Tibial nerve (tissue), 3 donors: ENCODE measurements at regions not wholly inside any gene's neighbourhood (a gene's known extent, or its start where the extent isn't known, plus 50 kb on each side); places are given as distances from the start of the nearest gene placed in this dataset.

Experiments
- POLR2A ChIP-seq, 2 donors: fragments of 450-650 bp; IDR thresholded peaks; one replicate each; pipeline ENCODE4 v1.6.1; 2017; ENCODE audit warnings: antibody characterized with exemption in 2 of 2, mild to moderate bottlenecking in 2 of 2, moderate library complexity in 2 of 2
- TF ChIP-seq, protein P1 (sequence below), 5 experiments: fragments of 200-600 bp in 3 of 5; fragments of 450-650 bp in 2 of 5; sonication (generic) in 3 of 5; IDR thresholded peaks; one replicate each; pipeline ENCODE4 v1.5.1; 2016 to 2019; ENCODE audit warnings: antibody characterized with exemption in 5 of 5, mild to moderate bottlenecking in 3 of 5, moderate library complexity in 2 of 5

DNA sequence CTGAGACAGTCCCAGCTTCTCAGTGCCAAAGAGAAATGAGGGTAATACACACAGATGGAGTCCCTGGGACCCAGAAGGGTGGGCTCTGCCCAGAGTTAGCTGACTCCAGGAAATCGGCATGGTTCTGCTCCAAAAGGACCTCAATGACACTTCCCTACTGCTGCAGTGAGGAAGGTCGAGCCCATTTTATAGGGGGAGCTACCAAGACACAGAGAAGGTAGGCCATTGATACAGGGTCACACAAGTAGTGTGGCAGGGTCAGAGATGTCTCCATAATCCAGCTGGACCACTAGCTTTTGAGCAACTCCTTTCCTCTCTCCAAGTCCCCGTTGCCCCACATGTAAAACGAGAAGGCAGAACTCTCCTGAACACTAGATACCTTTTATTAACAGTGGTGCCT, 276.9 kb downstream of the MYCN start:
- TF ChIP-seq, protein P1, sequence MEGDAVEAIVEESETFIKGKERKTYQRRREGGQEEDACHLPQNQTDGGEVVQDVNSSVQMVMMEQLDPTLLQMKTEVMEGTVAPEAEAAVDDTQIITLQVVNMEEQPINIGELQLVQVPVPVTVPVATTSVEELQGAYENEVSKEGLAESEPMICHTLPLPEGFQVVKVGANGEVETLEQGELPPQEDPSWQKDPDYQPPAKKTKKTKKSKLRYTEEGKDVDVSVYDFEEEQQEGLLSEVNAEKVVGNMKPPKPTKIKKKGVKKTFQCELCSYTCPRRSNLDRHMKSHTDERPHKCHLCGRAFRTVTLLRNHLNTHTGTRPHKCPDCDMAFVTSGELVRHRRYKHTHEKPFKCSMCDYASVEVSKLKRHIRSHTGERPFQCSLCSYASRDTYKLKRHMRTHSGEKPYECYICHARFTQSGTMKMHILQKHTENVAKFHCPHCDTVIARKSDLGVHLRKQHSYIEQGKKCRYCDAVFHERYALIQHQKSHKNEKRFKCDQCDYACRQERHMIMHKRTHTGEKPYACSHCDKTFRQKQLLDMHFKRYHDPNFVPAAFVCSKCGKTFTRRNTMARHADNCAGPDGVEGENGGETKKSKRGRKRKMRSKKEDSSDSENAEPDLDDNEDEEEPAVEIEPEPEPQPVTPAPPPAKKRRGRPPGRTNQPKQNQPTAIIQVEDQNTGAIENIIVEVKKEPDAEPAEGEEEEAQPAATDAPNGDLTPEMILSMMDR (IDR thresholded peaks at IDR 0.05): no peak
- no peak for TF ChIP-seq POLR2A (IDR thresholded peaks at IDR 0.05)
